Trophoblast cell (in vitro differentiated cells and primary cell): ENCODE measurements at regions not wholly inside any gene's neighbourhood (a gene's known extent, or its start where the extent isn't known, plus 50 kb on each side); places are given as distances from the start of the nearest gene placed in this dataset.

ENCODE experiments used
- DNase-seq, 2 donors: peaks; one replicate each; pipeline ENCODE4 v3.0.0-alpha.2; 2016
- H2AFZ ChIP-seq: 2 replicates; pipeline ENCODE4 v1.6.1; 2013; ENCODE audit warnings: low read length, moderate library complexity, mild to moderate bottlenecking; ENCODE audit not compliant: insufficient read depth, poor library complexity
- H2AK5ac ChIP-seq: 2 replicates; pipeline ENCODE4 v1.6.1; 2013; ENCODE audit warnings: mild to moderate bottlenecking, low read length
- H2BK120ac ChIP-seq: 2 replicates; pipeline ENCODE4 v1.6.1; 2013; ENCODE audit warnings: low read length, mild to moderate bottlenecking, moderate library complexity; ENCODE audit not compliant: insufficient read depth, poor library complexity
- H2BK12ac ChIP-seq: 2 replicates; pipeline ENCODE4 v1.6.1; 2013; ENCODE audit warnings: mild to moderate bottlenecking, low read length, moderate library complexity
- H2BK5ac ChIP-seq: 2 replicates; pipeline ENCODE4 v1.6.1; 2013; ENCODE audit warnings: low read length, low read depth, moderate library complexity, mild to moderate bottlenecking; ENCODE audit not compliant: poor library complexity
- H3K14ac ChIP-seq: 2 replicates; pipeline ENCODE4 v1.6.1; 2013; ENCODE audit warnings: mild to moderate bottlenecking, low read length
- H3K18ac ChIP-seq: 2 replicates; pipeline ENCODE4 v1.6.1; 2013; ENCODE audit warnings: mild to moderate bottlenecking, low read length
- H3K23ac ChIP-seq: 2 replicates; pipeline ENCODE4 v1.6.1; 2013; ENCODE audit warnings: low read length
- H3K27ac ChIP-seq: 2 replicates; pipeline ENCODE4 v1.5.1; 2013; ENCODE audit warnings: low read depth, mild to moderate bottlenecking, inconsistent platforms, low read length, moderate library complexity
- H3K27me3 ChIP-seq: 2 replicates; pipeline ENCODE4 v1.6.1; 2013; ENCODE audit warnings: inconsistent platforms, mild to moderate bottlenecking, low read length, moderate library complexity; ENCODE audit not compliant: insufficient read depth
- H3K36me3 ChIP-seq, 2 experiments: 1 replicate in 1 of 2; 2 replicates in 1 of 2; pipeline ENCODE4 v1.6.1; 2013; ENCODE audit warnings: low read length in 2 of 2, mild to moderate bottlenecking in 2 of 2, moderate library complexity in 1 of 2; ENCODE audit not compliant: insufficient read depth in 2 of 2, control insufficient read depth in 1 of 2
- H3K4ac ChIP-seq: 2 replicates; pipeline ENCODE4 v1.6.1; 2013; ENCODE audit warnings: low read depth, mild to moderate bottlenecking, low read length, moderate library complexity
- H3K4me1 ChIP-seq, 2 experiments: 1 replicate in 1 of 2; 2 replicates in 1 of 2; pipeline ENCODE4 v1.6.1; 2013; ENCODE audit warnings: low read length in 2 of 2, mild to moderate bottlenecking in 2 of 2, moderate library complexity in 1 of 2; ENCODE audit not compliant: insufficient read depth in 2 of 2, control insufficient read depth in 1 of 2
- H3K4me2 ChIP-seq: 2 replicates; pipeline ENCODE4 v1.6.1; 2013; ENCODE audit warnings: inconsistent platforms, mild to moderate bottlenecking, low read length, moderate library complexity
- H3K4me3 ChIP-seq: 2 replicates; pipeline ENCODE4 v1.5.1; 2013; ENCODE audit warnings: mild to moderate bottlenecking, low read depth, low read length, inconsistent platforms
- H3K79me1 ChIP-seq: one replicate; pipeline ENCODE4 v1.6.1; 2013; ENCODE audit warnings: low read length
- H3K79me2 ChIP-seq: 2 replicates; pipeline ENCODE4 v1.6.1; 2013; ENCODE audit warnings: low read length, mild to moderate bottlenecking; ENCODE audit not compliant: control insufficient read depth, insufficient read depth, poor library complexity
- H3K9ac ChIP-seq: 2 replicates; pipeline ENCODE4 v1.6.1; 2013; ENCODE audit warnings: mild to moderate bottlenecking, low read length
- H3K9me3 ChIP-seq: 2 replicates; pipeline ENCODE4 v1.6.1; 2013; ENCODE audit warnings: low read depth, mild to moderate bottlenecking, control low read depth, inconsistent platforms, low read length; ENCODE audit not compliant: insufficient read depth
- H4K12ac ChIP-seq: 2 replicates; pipeline ENCODE4 v1.6.1; 2013; ENCODE audit warnings: low read depth, mild to moderate bottlenecking, low read length, moderate library complexity
- H4K8ac ChIP-seq: 2 replicates; pipeline ENCODE4 v1.6.1; 2013; ENCODE audit warnings: low read depth, mild to moderate bottlenecking, low read length, moderate library complexity
- H4K91ac ChIP-seq: one replicate; pipeline ENCODE4 v1.6.1; 2013; ENCODE audit warnings: low read depth, mild to moderate bottlenecking, low read length, moderate library complexity
- WGBS: extraction: QIAGEN DNeasy Blood & Tissue Kit; methylation state at CpG from one replicate; pipeline ENCODE4 v1.1.7; 2013; ENCODE audit warnings: missing lambda C conversion rate; ENCODE audit not compliant: insufficient read length, insufficient coverage; ENCODE audit errors: extremely low coverage; 5-methylcytosine and 5-hydroxymethylcytosine counted together

- Histone ChIP-seq H3K79me2 (no peaks in the 10 kb centered on the region), H3K9ac (no peak overlapping the region), H3K4ac (no peak overlapping the region), H2BK12ac (no peak overlapping the region), H3K4me1 (no peaks in the 10 kb centered on the region), H3K9me3 (no peaks in the 10 kb centered on the region), H3K36me3 (no peaks in the 10 kb centered on the region), H3K18ac (no peak overlapping the region), H3K4me3 (no peak overlapping the region), H3K27ac (no peak overlapping the region), H2BK5ac (no peak overlapping the region), H3K14ac (no peak overlapping the region), H3K23ac (no peak overlapping the region), H2AFZ (no peak overlapping the region), H4K8ac (no peak overlapping the region), H3K27me3 (no peaks in the 10 kb centered on the region), H2AK5ac (no peak overlapping the region), H3K79me1 (no peaks in the 10 kb centered on the region), H4K91ac (no peak overlapping the region), H3K4me2 (no peak overlapping the region), H4K12ac (no peak overlapping the region), H2BK120ac (no peak overlapping the region)
- no peak for DNase-seq
- WGBS = no CpG with 5 or more reads among the region's 2 CpGs
Measured at GRCh38 chr4:155564086-155564485, 102.6 kb upstream of the GUCY1A1 start.

GRCh38 chr4:155559915-155560314 is 106.7 kb upstream of the GUCY1A1 start:
- Histone ChIP-seq H3K9me3 (no peaks in the 10 kb centered on the region), H3K4ac (no peak overlapping the region), H3K27me3 (no peaks in the 10 kb centered on the region), H3K79me2 (no peaks in the 10 kb centered on the region), H3K36me3 (no peaks in the 10 kb centered on the region), H3K9ac (no peak overlapping the region), H3K4me2 (no peak overlapping the region), H3K23ac (no peak overlapping the region), H2BK12ac (no peak overlapping the region), H3K4me3 (no peak overlapping the region), H2BK5ac (no peak overlapping the region), H3K27ac (no peak overlapping the region), H3K14ac (no peak overlapping the region), H3K18ac (no peak overlapping the region), H2AFZ (no peak overlapping the region), H4K12ac (no peak overlapping the region), H2BK120ac (no peak overlapping the region), H4K91ac (no peak overlapping the region), H2AK5ac (no peak overlapping the region), H3K4me1 (no peaks in the 10 kb centered on the region), H3K79me1 (no peaks in the 10 kb centered on the region), H4K8ac (no peak overlapping the region)
- no peak for DNase-seq

- Histone ChIP-seq H2AFZ (no peak overlapping the region), H3K36me3 (no peaks in the 10 kb centered on the region), H4K12ac (no peak overlapping the region), H4K8ac (no peak overlapping the region), H2AK5ac (no peak overlapping the region), H3K9ac (no peak overlapping the region), H4K91ac (peak overlapping the region; percentile 41), H3K27me3 (no peaks in the 10 kb centered on the region), H3K79me2 (no peaks in the 10 kb centered on the region), H3K4me2 (no peak overlapping the region), H3K9me3 (no peaks in the 10 kb centered on the region), H3K4me3 (no peak overlapping the region), H3K18ac (peak overlapping the region; percentile 30), H3K4ac (no peak overlapping the region), H3K4me1 (peaks cover 4 to 7% of the 10 kb centered on the region in 2 experiments), H2BK12ac (peak overlapping the region; percentile 13), H3K14ac (peak overlapping the region; percentile 38), H3K79me1 (peaks cover 3% of the 10 kb centered on the region), H3K27ac (peak overlapping the region; percentile 61), H3K23ac (no peak overlapping the region), H2BK5ac (peak overlapping the region; percentile 5), H2BK120ac (no peak overlapping the region)
- no peak for DNase-seq
- WGBS = no CpG with 5 or more reads among the region's 3 CpGs
Measured at GRCh38 chr4:155552180-155552579, 114.5 kb upstream of the GUCY1A1 start.

- Histone ChIP-seq H3K4me2 (no peak overlapping the region), H3K27ac (no peak overlapping the region), H2BK120ac (no peak overlapping the region), H3K27me3 (no peaks in the 10 kb centered on the region), H3K79me1 (peaks cover 3% of the 10 kb centered on the region), H3K9ac (no peak overlapping the region), H3K4me1 (peaks cover 4 to 7% of the 10 kb centered on the region in 2 experiments), H3K79me2 (no peaks in the 10 kb centered on the region), H3K23ac (no peak overlapping the region), H3K4ac (no peak overlapping the region), H3K18ac (no peak overlapping the region), H2BK5ac (no peak overlapping the region), H3K14ac (no peak overlapping the region), H2AK5ac (no peak overlapping the region), H3K9me3 (peaks cover 2% of the 10 kb centered on the region), H4K12ac (no peak overlapping the region), H3K4me3 (no peak overlapping the region), H4K91ac (no peak overlapping the region), H3K36me3 (no peaks in the 10 kb centered on the region), H2BK12ac (no peak overlapping the region), H2AFZ (no peak overlapping the region), H4K8ac (no peak overlapping the region)
- no peak for DNase-seq
- WGBS = no CpG with 5 or more reads among the region's 2 CpGs
Measured at GRCh38 chr4:155548173-155548572, 118.5 kb upstream of the GUCY1A1 start.
